Fibroblast of the aortic adventitia (primary cell): ENCODE measurements at regions not wholly inside any gene's neighbourhood (a gene's known extent, or its start where the extent isn't known, plus 50 kb on each side); places are given as distances from the start of the nearest gene placed in this dataset.
A peak's percentile ranks its signal among the peaks of the same experiment; 100 is the strongest.

Experiments used
- DNase-seq: peaks from one replicate; pipeline ENCODE4 v3.0.0-alpha.2; 2010; ENCODE audit warnings: low read depth
- H3K4me3 ChIP-seq: 2 replicates; pipeline ENCODE4 v1.5.1; 2011; ENCODE audit warnings: low read depth, mild to moderate bottlenecking, control low read depth, low read length, moderate library complexity
- TF ChIP-seq, protein P1 (sequence below): IDR thresholded peaks from 2 replicates; pipeline ENCODE4 v1.5.1; 2011; ENCODE audit warnings: mild to moderate bottlenecking, low read length, control low read depth, inconsistent platforms; ENCODE audit not compliant: insufficient read depth

DNA sequence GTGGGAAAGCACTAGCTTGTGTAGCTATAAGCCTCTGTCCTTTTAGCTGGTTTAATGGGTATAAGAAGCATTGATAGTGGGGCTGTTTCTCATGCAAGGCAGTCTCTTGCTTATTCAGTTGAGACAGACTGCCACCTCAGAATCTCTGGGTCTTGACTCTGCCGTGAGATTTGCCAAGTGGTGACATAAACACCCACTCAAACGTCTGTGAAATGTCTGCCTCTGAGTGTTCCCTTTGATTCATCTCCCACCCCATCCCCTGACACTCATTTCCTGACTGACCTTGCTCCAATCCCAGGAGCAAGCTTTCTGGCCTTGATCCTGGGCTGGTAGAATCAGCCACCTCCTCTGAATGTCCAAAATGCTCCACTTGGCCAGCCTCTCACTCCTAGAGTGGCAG is 141.9 kb upstream of the RBMS1 start:
- peak; percentile 73 for DNase-seq
- no peak overlapping the region for H3K4me3 ChIP-seq
- TF ChIP-seq, protein P1, sequence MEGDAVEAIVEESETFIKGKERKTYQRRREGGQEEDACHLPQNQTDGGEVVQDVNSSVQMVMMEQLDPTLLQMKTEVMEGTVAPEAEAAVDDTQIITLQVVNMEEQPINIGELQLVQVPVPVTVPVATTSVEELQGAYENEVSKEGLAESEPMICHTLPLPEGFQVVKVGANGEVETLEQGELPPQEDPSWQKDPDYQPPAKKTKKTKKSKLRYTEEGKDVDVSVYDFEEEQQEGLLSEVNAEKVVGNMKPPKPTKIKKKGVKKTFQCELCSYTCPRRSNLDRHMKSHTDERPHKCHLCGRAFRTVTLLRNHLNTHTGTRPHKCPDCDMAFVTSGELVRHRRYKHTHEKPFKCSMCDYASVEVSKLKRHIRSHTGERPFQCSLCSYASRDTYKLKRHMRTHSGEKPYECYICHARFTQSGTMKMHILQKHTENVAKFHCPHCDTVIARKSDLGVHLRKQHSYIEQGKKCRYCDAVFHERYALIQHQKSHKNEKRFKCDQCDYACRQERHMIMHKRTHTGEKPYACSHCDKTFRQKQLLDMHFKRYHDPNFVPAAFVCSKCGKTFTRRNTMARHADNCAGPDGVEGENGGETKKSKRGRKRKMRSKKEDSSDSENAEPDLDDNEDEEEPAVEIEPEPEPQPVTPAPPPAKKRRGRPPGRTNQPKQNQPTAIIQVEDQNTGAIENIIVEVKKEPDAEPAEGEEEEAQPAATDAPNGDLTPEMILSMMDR = no peak

DNA sequence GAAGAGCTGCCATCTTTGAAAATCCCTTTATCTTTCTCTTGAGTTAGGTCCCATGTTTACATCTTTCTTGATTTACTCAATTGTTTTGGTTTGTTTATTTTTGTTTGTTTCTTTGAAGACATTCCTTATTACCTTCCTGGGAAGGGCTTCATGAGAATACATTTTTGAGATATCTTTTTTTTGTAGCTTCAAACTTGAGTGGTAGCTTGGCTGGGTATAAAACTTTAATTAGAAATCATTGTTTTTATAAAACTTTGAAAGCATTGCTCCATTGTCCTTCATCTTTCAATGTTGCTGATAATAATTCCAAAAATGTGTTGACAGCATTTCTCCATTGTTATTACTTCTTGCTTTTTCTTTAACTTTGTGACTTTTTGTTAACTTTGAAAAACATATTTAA is 145.9 kb upstream of the RBMS1 start:
- no peak overlapping the region for H3K4me3 ChIP-seq
- TF ChIP-seq, protein P1 = no peak
- DNase-seq = no peak

DNA sequence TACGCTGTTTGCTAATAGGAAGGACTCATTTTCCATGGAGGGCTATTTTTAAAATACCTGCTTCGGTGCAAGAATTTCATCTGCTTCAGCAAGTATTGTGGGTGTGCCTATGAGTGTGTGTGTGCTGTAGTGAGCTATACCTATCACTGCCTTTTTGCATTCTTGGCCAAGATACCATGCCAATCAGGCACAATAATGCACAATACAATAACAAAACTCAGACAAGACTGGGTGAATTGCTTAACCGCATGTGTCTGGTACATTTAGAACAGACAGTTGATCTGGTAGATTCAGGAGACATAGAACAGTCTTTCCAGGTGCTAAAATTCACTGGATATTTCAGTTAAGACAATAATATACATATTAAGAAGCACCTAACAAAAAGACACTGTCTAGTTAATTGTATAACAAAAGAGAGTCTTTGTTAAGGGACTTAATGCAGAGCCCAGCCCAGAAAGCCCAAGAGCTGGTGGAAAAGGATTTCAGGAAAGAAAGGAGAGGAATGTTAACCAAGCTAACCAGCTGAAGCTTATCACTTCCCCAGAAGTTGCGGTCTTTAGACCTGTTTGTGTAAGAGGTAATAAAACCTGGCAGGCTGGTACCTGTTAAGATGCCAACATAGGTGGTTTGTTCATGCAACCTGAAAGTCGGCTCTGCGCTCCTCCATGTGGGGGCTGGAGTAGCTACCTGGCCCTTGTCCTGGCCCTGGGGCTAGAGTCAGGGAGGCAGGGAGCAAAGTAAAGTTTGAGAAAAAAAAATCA is 153.3 kb upstream of the RBMS1 start:
- TF ChIP-seq, protein P1 = no peak
- no peak for DNase-seq
- H3K4me3 ChIP-seq = no peak overlapping the region

DNA sequence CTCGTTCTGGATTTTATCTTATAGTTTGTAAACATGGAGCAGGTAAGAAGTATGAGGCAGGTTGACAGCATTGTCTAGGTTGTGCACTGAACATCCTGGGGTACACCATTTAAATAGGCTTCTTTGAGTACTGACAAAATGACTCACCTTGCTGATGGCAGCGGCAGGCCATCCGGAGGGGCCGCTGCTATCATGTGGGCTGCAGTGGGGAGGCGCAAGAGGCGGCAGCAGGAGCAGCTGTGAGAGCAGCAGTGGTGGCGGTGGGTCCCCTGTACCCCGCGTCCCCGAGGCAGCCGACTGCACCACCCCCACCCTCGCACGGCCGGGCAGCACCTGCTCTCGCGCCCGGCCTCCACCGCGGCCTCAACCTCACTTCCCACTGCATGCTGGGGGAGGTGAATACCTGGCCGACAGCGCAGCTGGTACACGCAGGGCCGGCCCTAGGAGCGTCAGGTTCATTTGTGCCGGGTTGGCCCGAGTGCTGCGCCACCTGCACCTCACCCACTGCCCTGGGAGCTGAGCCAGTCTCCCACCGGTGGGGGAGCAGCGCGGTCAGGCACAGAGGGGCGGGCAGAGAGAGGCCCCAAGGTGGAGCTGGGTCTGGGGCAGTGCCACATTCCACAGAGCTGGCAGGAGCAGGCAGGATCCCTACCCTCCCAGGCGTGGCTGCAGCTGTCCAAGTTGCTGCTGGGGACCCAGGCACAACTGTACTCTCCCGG is 154.5 kb upstream of the RBMS1 start:
- no peak overlapping the region for H3K4me3 ChIP-seq
- TF ChIP-seq, protein P1 = no peak
- no peak for DNase-seq

DNA sequence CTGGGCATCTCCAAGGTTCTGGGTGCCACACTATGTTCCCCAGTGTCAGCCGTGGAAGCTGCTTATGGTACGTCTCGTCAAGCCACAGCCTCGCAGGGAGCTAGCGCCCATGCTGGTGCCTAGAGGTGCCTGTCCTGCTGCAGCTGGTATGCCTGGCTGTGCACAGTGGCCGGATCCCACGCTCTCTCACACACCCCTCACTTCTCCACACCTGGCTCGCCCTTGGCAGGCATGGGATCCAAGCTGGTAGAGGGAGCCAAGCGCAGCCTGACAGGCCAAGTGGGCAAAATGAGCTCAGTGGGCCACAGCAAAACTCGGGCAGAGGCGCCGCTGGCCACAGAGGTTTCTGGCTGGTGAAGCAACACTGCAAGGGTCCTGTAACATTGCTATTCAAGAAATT is 156.1 kb upstream of the RBMS1 start:
- DNase-seq = no peak
- TF ChIP-seq, protein P1 = no peak
- no peak overlapping the region for H3K4me3 ChIP-seq

DNA sequence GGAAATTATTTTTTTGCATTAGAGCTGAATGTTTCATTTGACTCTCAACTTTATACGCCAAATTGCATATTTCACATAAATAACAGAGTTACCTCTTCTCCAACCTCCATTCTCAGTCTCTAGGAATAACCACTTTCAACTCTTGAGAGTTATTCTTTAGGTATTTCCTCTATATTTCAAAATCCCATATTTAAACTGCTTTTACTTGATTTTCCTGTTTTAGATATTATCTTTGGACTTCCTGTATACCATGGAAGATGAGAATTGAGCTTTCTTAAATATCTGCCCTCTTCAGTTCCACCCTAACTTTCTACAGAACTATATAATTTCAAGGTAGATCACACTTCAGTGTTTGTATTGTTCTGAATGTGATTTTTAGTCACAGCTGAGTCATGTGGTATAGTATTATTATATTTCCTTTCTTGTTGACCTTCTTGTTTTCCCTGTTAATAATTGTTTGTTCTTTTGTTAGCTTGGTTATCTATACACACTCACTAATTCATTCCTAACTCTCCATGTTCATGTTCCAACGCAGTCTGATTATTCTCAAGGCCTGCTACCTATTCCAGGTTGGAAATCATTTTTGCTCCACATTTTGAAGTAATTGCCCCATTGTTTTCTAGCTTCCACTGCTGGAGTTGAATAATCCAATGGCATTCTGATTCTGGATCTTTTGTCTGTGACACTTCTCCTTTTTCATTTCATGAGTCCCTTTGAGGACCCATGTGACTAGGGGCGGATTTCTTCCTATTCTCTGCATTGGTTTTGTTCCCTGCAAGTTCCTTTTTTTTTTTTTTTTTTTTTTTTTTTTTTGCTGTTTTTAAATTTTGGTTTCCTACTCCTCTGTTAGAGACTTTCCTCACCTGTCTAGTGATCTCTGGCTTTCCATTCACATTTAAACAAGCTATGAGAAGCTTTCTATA is 156.8 kb upstream of the RBMS1 start:
- DNase-seq = no peak
- H3K4me3 ChIP-seq = no peak overlapping the region
- TF ChIP-seq, protein P1 = no peak
